ENCODE measurements at regions not wholly inside any gene's neighbourhood (a gene's known extent, or its start where the extent isn't known, plus 50 kb on each side); places are given as distances from the start of the nearest gene placed in this dataset.

DNA sequence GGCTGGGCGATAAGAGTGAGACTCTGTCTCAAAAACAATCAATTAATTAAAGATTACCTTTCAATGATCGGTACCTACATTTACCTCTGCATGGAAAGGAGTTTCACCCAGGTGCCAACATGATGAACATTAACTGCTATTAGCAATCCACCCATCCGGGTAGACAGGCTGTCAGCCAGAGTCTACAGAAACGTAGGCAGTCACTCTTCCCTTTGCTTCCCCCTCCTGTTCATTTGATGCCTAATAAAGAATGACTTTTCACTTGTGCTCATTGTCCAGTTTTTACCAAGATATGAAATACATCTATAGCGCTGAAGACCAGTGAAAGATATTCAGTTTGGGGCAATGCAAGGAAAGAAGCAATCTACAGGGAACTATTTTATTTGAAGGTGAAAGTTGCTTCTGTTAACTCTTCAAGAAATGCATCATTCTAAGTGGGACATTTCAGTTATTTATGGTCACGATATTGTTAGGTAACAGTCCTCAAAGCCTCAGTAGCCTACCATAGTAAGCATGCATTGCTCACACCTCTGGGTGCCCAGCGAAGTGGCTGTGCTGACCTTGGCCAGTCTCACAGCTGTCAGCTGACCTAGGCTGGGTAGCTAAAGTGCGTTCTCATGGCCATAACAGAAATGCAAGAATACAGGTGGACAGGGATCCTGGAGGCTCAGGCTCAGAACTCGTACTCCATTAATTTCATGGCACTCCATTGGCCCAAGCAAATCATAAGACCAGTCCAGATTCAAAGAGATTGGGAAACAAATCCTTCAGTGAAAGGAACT lies 87.2 kb upstream of the DMRT1 start:
- H3K27me3 ChIP-seq (ENCODE audit: insufficient read depth in 3 of 3, low read length in 2 of 3) = no peaks in the 10 kb centered on the region
- ATAC-seq = no peak
- 84 to 86% (median 85%) methylated on average over 9 of the region's 9 CpGs for WGBS, 3 donors
- H3K4me1 ChIP-seq = peaks cover 39% of the 10 kb centered on the region
- intact Hi-C loops (cut with DNase I) = loop anchor here in 1 of 2 donors (5.0 kb wide), 1 partner anchor 57 kb away; no protein-coding TSS in a partner anchor
- no peak overlapping the region for H3K4me3 ChIP-seq
- no peak overlapping the region for H3K27ac ChIP-seq
- TF ChIP-seq, protein P1, sequence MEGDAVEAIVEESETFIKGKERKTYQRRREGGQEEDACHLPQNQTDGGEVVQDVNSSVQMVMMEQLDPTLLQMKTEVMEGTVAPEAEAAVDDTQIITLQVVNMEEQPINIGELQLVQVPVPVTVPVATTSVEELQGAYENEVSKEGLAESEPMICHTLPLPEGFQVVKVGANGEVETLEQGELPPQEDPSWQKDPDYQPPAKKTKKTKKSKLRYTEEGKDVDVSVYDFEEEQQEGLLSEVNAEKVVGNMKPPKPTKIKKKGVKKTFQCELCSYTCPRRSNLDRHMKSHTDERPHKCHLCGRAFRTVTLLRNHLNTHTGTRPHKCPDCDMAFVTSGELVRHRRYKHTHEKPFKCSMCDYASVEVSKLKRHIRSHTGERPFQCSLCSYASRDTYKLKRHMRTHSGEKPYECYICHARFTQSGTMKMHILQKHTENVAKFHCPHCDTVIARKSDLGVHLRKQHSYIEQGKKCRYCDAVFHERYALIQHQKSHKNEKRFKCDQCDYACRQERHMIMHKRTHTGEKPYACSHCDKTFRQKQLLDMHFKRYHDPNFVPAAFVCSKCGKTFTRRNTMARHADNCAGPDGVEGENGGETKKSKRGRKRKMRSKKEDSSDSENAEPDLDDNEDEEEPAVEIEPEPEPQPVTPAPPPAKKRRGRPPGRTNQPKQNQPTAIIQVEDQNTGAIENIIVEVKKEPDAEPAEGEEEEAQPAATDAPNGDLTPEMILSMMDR (IDR thresholded peaks at IDR 0.05) = no peak
- no peak for DNase-seq
- H3K9me3 ChIP-seq = no peaks in the 10 kb centered on the region
- H3K36me3 ChIP-seq (ENCODE audit: insufficient read depth in 1 of 2, low read depth in 1 of 2) = no peaks in the 10 kb centered on the region

DNA sequence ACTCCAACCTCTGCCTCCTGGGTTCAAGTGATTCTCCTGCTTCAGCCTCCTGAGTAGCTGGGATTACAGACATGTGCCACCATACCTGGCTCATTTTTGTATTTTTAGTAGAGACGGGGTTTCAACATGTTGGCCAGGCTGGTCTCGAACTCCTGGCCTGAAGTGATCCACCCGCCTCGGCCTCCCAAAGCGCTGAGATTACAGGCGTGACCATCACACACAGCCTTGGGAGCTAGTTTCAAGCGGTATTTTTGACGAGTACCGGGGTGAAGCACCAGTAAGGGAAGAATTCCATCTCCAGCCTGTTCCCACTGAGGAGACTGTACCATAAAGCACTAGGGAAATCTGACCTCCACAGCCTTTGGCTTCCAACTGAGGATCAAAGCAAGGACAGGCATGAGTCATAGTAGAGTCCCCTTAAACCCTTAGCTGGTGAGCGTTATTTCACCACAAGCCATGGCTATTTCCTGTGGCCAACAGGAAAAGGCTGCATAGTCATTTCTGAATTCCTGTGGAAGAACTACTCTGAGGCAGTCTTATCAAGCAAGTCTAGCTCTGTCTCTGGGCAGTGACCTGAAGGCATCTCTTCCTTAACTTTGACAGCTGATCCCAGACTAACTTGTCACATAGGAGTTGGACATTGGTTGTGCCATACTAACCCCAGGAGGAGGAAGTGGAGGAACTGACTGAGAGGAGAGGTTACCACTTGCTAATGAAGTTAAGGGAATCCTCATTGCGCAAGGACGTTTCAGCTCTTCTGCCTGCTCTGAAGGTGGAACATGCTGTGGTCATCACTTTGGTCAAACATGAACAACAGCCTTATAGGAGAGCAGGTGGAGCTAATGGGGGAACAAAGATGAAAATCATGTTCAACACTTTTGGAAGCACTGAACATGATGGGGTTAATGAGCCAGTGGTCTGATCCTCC lies 85.8 kb upstream of the DMRT1 start:
- Histone ChIP-seq H3K4me3 (no peak overlapping the region), H3K27me3 (ENCODE audit: insufficient read depth in 3 of 3, low read length in 2 of 3) (no peaks in the 10 kb centered on the region), H3K4me1 (peaks cover 26% of the 10 kb centered on the region), H3K36me3 (ENCODE audit: insufficient read depth in 1 of 2, low read depth in 1 of 2) (no peaks in the 10 kb centered on the region), H3K27ac (peak overlapping the region; percentile 82), H3K9me3 (no peaks in the 10 kb centered on the region)
- intact Hi-C loops (cut with DNase I) = no loop called here
- no peak for DNase-seq
- TF ChIP-seq, protein P1 (IDR thresholded peaks at IDR 0.05) = no peak
- WGBS, 3 donors = 54 to 76% (median 65%) methylated on average over 12 of the region's 12 CpGs
- peak; percentile 80 to 84 (median 82) for ATAC-seq

DNA sequence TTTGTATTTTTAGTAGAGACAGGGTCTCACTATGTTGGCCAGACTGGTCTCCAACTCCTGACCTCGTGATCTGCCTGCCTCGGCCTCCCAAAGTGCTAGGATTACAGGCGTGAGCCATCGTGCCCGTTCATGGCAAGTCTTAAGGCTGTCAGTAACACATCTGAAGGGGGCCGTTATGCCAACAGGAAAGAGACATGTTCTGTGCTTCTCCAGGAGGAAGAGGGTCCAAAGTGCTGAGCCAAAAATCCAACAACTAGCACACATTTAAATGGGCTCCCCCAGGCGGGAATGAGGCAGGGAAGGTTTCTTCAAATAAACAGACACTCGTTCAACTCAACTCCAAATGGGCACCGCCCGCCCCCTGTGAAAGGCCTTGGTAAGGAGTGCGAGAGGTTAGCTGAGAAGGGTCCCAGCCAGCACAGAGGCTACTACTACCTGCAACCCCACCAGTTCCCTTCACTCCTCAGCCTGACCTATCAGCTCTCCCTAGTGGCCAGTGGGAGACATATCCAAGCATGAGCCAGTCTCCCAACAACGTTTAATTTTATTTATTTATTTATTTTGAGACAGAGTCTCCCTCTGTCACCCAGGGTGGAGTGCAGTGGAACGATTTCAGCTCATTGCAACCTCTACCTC lies 84.1 kb upstream of the DMRT1 start:
- Histone ChIP-seq H3K36me3 (ENCODE audit: insufficient read depth in 1 of 2, low read depth in 1 of 2) (no peaks in the 10 kb centered on the region), H3K9me3 (no peaks in the 10 kb centered on the region), H3K4me1 (peaks cover 12% of the 10 kb centered on the region), H3K27ac (no peak overlapping the region), H3K27me3 (ENCODE audit: insufficient read depth in 3 of 3, low read length in 2 of 3) (no peaks in the 10 kb centered on the region), H3K4me3 (no peak overlapping the region)
- TF ChIP-seq, protein P1 (IDR thresholded peaks at IDR 0.05) = peak; percentile 50
- WGBS, 3 donors = 74 to 81% (median 76%) methylated on average over 13 of the region's 13 CpGs
- no peak for DNase-seq
- ATAC-seq = peak; percentile 48 to 63 (median 60)
- intact Hi-C loops (cut with DNase I) = no loop called here

DNA sequence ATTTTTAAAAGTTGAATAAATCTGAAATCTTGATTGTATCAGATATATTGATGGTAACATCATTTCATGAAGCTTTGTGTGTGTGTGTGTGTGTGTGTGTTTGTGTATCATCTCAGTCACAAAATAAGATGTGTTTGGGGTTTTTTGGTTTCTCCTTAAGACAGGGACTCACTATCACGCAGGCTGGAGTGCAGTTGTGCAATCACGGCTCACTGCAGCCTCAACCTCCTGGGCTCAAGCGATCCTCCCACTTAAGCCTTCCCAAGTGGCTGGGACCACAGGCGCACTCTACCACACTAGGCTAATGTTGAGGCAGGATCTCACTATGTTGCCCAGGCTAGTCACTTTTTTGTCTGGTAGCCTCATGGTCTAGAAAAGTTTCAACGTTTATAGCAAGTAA lies 83.4 kb upstream of the DMRT1 start:
- no peak for ATAC-seq
- 86 to 91% (median 88%) methylated on average over 5 of the region's 5 CpGs for WGBS, 3 donors

More for the DNA sequence above, 83.4 kb upstream of the DMRT1 start:
- Histone ChIP-seq H3K4me1 (peaks cover 12% of the 10 kb centered on the region), H3K36me3 (ENCODE audit: insufficient read depth in 1 of 2, low read depth in 1 of 2) (no peaks in the 10 kb centered on the region), H3K27me3 (ENCODE audit: insufficient read depth in 3 of 3, low read length in 2 of 3) (no peaks in the 10 kb centered on the region), H3K4me3 (no peak overlapping the region), H3K27ac (no peak overlapping the region), H3K9me3 (no peaks in the 10 kb centered on the region)
- TF ChIP-seq, protein P1 (IDR thresholded peaks at IDR 0.05) = no peak
- intact Hi-C loops (cut with DNase I) = no loop called here
- DNase-seq = no peak

Data from psoas muscle (tissue), 7 donors.